CD14-positive monocyte (primary cell): ENCODE measurements at regions not wholly inside any gene's neighbourhood (a gene's known extent, or its start where the extent isn't known, plus 50 kb on each side); places are given as distances from the start of the nearest gene placed in this dataset.

ENCODE experiments used
- DNase-seq, 3 donors: peaks; one replicate each; pipeline ENCODE4 v3.0.0-alpha.2; 2011 to 2022
- H2AFZ ChIP-seq: 2 replicates; pipeline ENCODE4 v1.6.0; 2012; ENCODE audit warnings: mild to moderate bottlenecking, low read depth, low read length, inconsistent platforms; ENCODE audit not compliant: insufficient read depth, poor library complexity, severe bottlenecking
- H3K27ac ChIP-seq, 2 donors: 1 replicate in 1 of 2; 2 replicates in 1 of 2; pipeline ENCODE4 v1.5.1; 2012 to 2013; ENCODE audit warnings: low read length in 2 of 2, control low read depth in 1 of 2, inconsistent platforms in 1 of 2, low read depth in 1 of 2, mild to moderate bottlenecking in 1 of 2
- H3K27me3 ChIP-seq, 2 donors: one replicate each; pipeline versions ENCODE4 v1.6.0 to v1.6.1; 2011 to 2013; ENCODE audit warnings: low read length in 2 of 2; ENCODE audit not compliant: control insufficient read depth in 2 of 2, insufficient read depth in 2 of 2
- H3K36me3 ChIP-seq, 2 donors: replicated peaks in 1 of 2; 1 replicate in 1 of 2; 2 replicates in 1 of 2; pipeline versions ENCODE4 v1.5.1 to v1.6.1; 2012 to 2013; ENCODE audit warnings: low read length in 2 of 2, control low read depth in 1 of 2, inconsistent platforms in 1 of 2, mild to moderate bottlenecking in 1 of 2; ENCODE audit not compliant: insufficient read depth in 2 of 2, control insufficient read depth in 1 of 2
- H3K4me1 ChIP-seq, 2 donors: 1 replicate in 1 of 2; 2 replicates in 1 of 2; pipeline versions ENCODE4 v1.5.1 to v1.6.1; 2012 to 2013; ENCODE audit warnings: low read length in 2 of 2, control low read depth in 1 of 2, inconsistent platforms in 1 of 2, mild to moderate bottlenecking in 1 of 2, moderate library complexity in 1 of 2; ENCODE audit not compliant: insufficient read depth in 2 of 2, control insufficient read depth in 1 of 2
- H3K4me2 ChIP-seq: replicated peaks from 2 replicates; pipeline ENCODE3; 2012; ENCODE audit warnings: low read length, moderate library complexity, mild to moderate bottlenecking; ENCODE audit not compliant: poor library complexity, severe bottlenecking; ENCODE audit errors: extremely low read depth
- H3K4me3 ChIP-seq, 3 experiments: fragments of 200-600 bp in 1 of 3; sonication (generic) in 1 of 3; replicated peaks in 1 of 3; 1 replicate in 2 of 3; 2 replicates in 1 of 3; pipeline ENCODE4 v1.5.1; 2011 to 2013; ENCODE audit warnings: low read length in 3 of 3, mild to moderate bottlenecking in 3 of 3, control low read depth in 2 of 3, low read depth in 2 of 3, inconsistent platforms in 1 of 3, moderate library complexity in 1 of 3
- H3K79me2 ChIP-seq: 2 replicates; pipeline ENCODE4 v1.6.0; 2012; ENCODE audit warnings: mild to moderate bottlenecking, control low read depth, inconsistent platforms, low read length, moderate library complexity; ENCODE audit not compliant: insufficient read depth
- H3K9ac ChIP-seq: 2 replicates; pipeline ENCODE4 v1.6.0; 2017; ENCODE audit warnings: low read length, mild to moderate bottlenecking; ENCODE audit not compliant: insufficient read depth, poor library complexity, severe bottlenecking
- H3K9me3 ChIP-seq, 2 donors: replicated peaks in 1 of 2; 1 replicate in 1 of 2; 2 replicates in 1 of 2; pipeline versions ENCODE4 v1.5.1 to v1.6.1; 2012 to 2013; ENCODE audit warnings: low read length in 2 of 2, control low read depth in 1 of 2; ENCODE audit not compliant: control insufficient read depth in 1 of 2, insufficient read depth in 1 of 2
- H4K20me1 ChIP-seq: 2 replicates; pipeline ENCODE4 v1.6.0; 2012; ENCODE audit warnings: mild to moderate bottlenecking, low read length, control low read depth, moderate library complexity; ENCODE audit not compliant: insufficient read depth
- H3K27ac Mint-ChIP-seq, 7 donors: one replicate each; pipeline ENCODE4 v1.8.0; 2020; ENCODE audit warnings: mild to moderate bottlenecking in 7 of 7, mixed read lengths in 7 of 7, moderate library complexity in 6 of 7, inconsistent platforms in 2 of 7
- H3K27me3 Mint-ChIP-seq, 3 donors: one replicate each; pipeline ENCODE4 v1.8.0; 2021 to 2022; ENCODE audit warnings: low read depth in 3 of 3, mild to moderate bottlenecking in 3 of 3, mixed read lengths in 3 of 3, moderate library complexity in 3 of 3, inconsistent platforms in 1 of 3
- H3K36me3 Mint-ChIP-seq, 2 donors: one replicate each; pipeline ENCODE4 v1.8.0; 2020; ENCODE audit warnings: mixed read lengths in 2 of 2, inconsistent platforms in 1 of 2, mild to moderate bottlenecking in 1 of 2
- H3K4me1 Mint-ChIP-seq: one replicate; pipeline ENCODE4 v1.8.0; 2020; ENCODE audit warnings: mild to moderate bottlenecking, mixed read lengths
- H3K4me3 Mint-ChIP-seq, 2 donors: one replicate each; pipeline ENCODE4 v1.8.0; 2020; ENCODE audit warnings: mild to moderate bottlenecking in 2 of 2, mixed read lengths in 2 of 2, moderate library complexity in 1 of 2
- H3K9me3 Mint-ChIP-seq, 7 donors: one replicate each; pipeline ENCODE4 v1.8.0; 2020 to 2022; ENCODE audit warnings: mixed read lengths in 7 of 7, mild to moderate bottlenecking in 6 of 7, moderate library complexity in 6 of 7, inconsistent platforms in 2 of 7
- WGBS: methylation state at CpG from one replicate; pipeline ENCODE4 v1.1.5; 2013; ENCODE audit warnings: missing lambda C conversion rate; ENCODE audit not compliant: insufficient coverage; 5-methylcytosine and 5-hydroxymethylcytosine counted together
- intact Hi-C, 2 donors: fragments of 100-400 bp; cut with micrococcal nuclease; formaldehyde crosslinking; loops; one replicate each; pipeline versions ENCODE4 v1.15.0 to v1.15.1; 2023
- TF ChIP-seq, protein P1 (sequence below): fragments of 200-600 bp; IDR thresholded peaks from one replicate; pipeline ENCODE4 v1.8.0; 2022; ENCODE audit warnings: antibody characterized with exemption, mild to moderate bottlenecking

DNA sequence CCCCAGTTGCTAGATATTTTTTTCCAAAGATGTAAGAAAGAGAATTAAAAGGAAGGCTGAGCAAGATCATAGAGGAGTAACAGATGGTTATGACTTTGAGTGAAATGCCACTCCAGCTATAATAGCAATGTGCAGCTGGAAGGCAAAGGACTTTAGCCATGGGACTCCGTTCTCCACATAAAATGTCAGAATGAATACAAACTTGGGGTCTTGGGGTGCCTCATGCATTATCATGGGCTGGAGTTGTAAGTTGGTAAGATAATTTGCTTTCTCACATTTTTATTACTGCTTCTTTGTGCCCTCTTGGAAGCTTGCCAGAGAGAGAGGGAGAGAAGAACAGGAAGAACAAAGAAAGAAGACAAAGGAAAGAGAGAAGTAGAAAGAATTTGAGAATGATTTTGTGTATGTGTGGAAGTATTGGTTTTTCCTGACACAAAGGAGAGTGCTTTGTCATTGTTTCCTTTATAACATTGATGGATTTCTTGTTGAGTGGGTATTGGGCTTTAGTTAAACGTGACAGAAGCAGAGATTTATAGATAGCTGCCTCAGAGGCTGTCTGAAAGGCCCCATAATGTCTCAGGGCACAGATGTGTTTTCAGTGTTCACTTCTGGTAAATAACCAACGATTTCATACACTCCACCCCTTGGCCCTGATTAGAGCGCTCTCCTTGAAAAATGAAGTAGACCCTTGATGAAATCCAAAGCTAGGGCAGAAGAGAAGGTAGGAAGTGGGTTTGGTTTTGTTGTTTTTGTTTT, 715.3 kb downstream of the NR2F2 start:
- Histone ChIP-seq H4K20me1 (no peaks in the 10 kb centered on the region), H2AFZ (no peak overlapping the region), H3K27ac (no peak overlapping the region), H3K27me3 (no peaks in the 10 kb centered on the region), H3K36me3 (no peaks in the 10 kb centered on the region), H3K4me1 (no peaks in the 10 kb centered on the region), H3K4me2 (no peak overlapping the region), H3K4me3 (no peak overlapping the region), H3K9ac (no peak overlapping the region), H3K9me3 (no peaks in the 10 kb centered on the region), H3K79me2 (no peaks in the 10 kb centered on the region)
- TF ChIP-seq, protein P1, sequence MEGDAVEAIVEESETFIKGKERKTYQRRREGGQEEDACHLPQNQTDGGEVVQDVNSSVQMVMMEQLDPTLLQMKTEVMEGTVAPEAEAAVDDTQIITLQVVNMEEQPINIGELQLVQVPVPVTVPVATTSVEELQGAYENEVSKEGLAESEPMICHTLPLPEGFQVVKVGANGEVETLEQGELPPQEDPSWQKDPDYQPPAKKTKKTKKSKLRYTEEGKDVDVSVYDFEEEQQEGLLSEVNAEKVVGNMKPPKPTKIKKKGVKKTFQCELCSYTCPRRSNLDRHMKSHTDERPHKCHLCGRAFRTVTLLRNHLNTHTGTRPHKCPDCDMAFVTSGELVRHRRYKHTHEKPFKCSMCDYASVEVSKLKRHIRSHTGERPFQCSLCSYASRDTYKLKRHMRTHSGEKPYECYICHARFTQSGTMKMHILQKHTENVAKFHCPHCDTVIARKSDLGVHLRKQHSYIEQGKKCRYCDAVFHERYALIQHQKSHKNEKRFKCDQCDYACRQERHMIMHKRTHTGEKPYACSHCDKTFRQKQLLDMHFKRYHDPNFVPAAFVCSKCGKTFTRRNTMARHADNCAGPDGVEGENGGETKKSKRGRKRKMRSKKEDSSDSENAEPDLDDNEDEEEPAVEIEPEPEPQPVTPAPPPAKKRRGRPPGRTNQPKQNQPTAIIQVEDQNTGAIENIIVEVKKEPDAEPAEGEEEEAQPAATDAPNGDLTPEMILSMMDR = no peak
- Mint-ChIP-seq H3K4me1 (no peaks in the 10 kb centered on the region), H3K4me3 (no peak overlapping the region), H3K27ac (no peak overlapping the region), H3K27me3 (no peaks in the 10 kb centered on the region), H3K9me3 (peaks cover 0 to 6% (median 3%) of the 10 kb centered on the region in 7 donors), H3K36me3 (no peaks in the 10 kb centered on the region)
- WGBS = no CpG with 5 or more reads among the region's 4 CpGs
- intact Hi-C loops = no loop called here
- DNase-seq = no peak

DNA sequence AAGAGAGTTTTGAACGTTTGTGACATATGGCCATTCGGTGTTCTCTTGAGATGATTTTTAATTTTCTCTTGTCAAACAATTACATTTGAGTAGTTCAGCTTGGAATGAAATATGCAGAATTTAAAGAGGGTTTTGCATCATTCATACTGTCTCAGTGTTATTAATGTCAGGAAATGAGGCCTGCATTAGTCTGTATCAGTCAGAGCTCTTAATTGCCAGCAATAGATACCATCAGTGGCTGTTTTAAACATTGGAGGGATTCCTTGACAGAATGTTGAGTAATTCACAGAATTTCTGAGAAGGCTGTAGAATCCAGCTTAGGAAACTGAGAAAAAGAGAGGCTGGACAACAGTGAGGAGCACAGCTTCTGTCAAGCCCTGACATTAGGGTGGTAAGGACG, 722.0 kb downstream of the NR2F2 start:
- DNase-seq = no peak
- Mint-ChIP-seq H3K4me3 (no peak overlapping the region), H3K36me3 (no peaks in the 10 kb centered on the region)

More for the DNA sequence above, 722.0 kb downstream of the NR2F2 start:
- intact Hi-C loops = no loop called here
- Mint-ChIP-seq H3K4me1 (no peaks in the 10 kb centered on the region), H3K9me3 (peaks cover 0 to 5% (median 3%) of the 10 kb centered on the region in 7 donors), H3K27me3 (no peaks in the 10 kb centered on the region), H3K27ac (no peak overlapping the region)
- H3K4me2 ChIP-seq = no peak overlapping the region
- no peaks in the 10 kb centered on the region for H4K20me1 ChIP-seq
- no peaks in the 10 kb centered on the region for H3K79me2 ChIP-seq
- no peak overlapping the region for H3K4me3 ChIP-seq
- no CpG with 5 or more reads among the region's 3 CpGs for WGBS
- no peaks in the 10 kb centered on the region for H3K36me3 ChIP-seq
- peaks cover 0 to 2% of the 10 kb centered on the region in 2 donors for H3K9me3 ChIP-seq
- no peak overlapping the region for H3K27ac ChIP-seq
- no peak overlapping the region for H3K9ac ChIP-seq
- H3K27me3 ChIP-seq = no peaks in the 10 kb centered on the region
- no peak overlapping the region for H2AFZ ChIP-seq
- TF ChIP-seq, protein P1 = no peak
- no peaks in the 10 kb centered on the region for H3K4me1 ChIP-seq
